Ovary (tissue), 7 donors: ENCODE measurements at regions not wholly inside any gene's neighbourhood (a gene's known extent, or its start where the extent isn't known, plus 50 kb on each side); places are given as distances from the start of the nearest gene placed in this dataset.
"Not testable (repeated sequence)": the region's sequence is repeated elsewhere in the genome, so short reads cannot be mapped to it uniquely, and the experiment has no call there.

Experiments
- DNase-seq, 5 donors: peaks; one replicate each; pipeline ENCODE4 v3.0.0-alpha.2; 2019 to 2020
- H3K27ac ChIP-seq, 2 donors: fragments of 200-600 bp; one replicate each; pipeline versions ENCODE4 v1.5.1 to v1.8.0; 2019 to 2022
- H3K27me3 ChIP-seq: fragments of 200-600 bp; one replicate; pipeline ENCODE4 v1.8.0; 2022
- H3K36me3 ChIP-seq: fragments of 200-600 bp; sonication (generic); one replicate; pipeline ENCODE4 v1.5.1; 2019
- H3K4me1 ChIP-seq: one replicate; pipeline ENCODE4 v1.8.1; 2013; ENCODE audit warnings: mild to moderate bottlenecking, moderate library complexity; ENCODE audit not compliant: insufficient read depth
- H3K4me3 ChIP-seq: fragments of 200-600 bp; sonication (generic); one replicate; pipeline ENCODE4 v1.5.1; 2017
- H3K9me3 ChIP-seq, 2 donors: fragments of 200-600 bp in 1 of 2; sonication (generic) in 1 of 2; one replicate each; pipeline versions ENCODE4 v1.5.1 to v1.8.1; 2013 to 2019; ENCODE audit warnings: mild to moderate bottlenecking in 1 of 2, moderate library complexity in 1 of 2
- CTCF ChIP-seq, 3 donors: fragments of 450-650 bp in 2 of 3; fragments of 200-600 bp in 1 of 3; IDR thresholded peaks; one replicate each; pipeline versions ENCODE4 v1.5.1 to v1.8.0; 2016 to 2022; ENCODE audit warnings: antibody characterized with exemption in 3 of 3, mild to moderate bottlenecking in 1 of 3
- EP300 ChIP-seq: sonication (generic); formaldehyde crosslinking; IDR thresholded peaks from one replicate; pipeline ENCODE4 v1.6.1; 2017; ENCODE audit warnings: antibody characterized with exemption
- POLR2A ChIP-seq: fragments of 450-650 bp; IDR thresholded peaks from one replicate; pipeline ENCODE4 v1.6.1; 2017; ENCODE audit warnings: antibody characterized with exemption, mild to moderate bottlenecking, moderate library complexity
- WGBS, 3 donors: extraction: QIAGEN DNeasy Blood & Tissue Kit in 1 of 3; methylation state at CpG; one replicate each; pipeline versions ENCODE4 v1.1.5 to v1.1.7; 2013 to 2017; 5-methylcytosine and 5-hydroxymethylcytosine counted together
- intact Hi-C, 4 donors: fragments of 100-400 bp; cut with DNase I; formaldehyde crosslinking; loops; one replicate each; pipeline versions ENCODE4 v1.11.0 to v1.15.1; 2022 to 2023
- donor health status: DM: no; HTN: no; CAD: no; lungs with moderate emphysema.
- donor health status: DM: no; HTN: no; CAD: no.
- donor health status: Bipolar disorder and iron deficiency.
- donor health status: DM: no; HTN: no; CAD: no.
- donor health status: DM: yes; HTN: yes; CAD: no.

DNA sequence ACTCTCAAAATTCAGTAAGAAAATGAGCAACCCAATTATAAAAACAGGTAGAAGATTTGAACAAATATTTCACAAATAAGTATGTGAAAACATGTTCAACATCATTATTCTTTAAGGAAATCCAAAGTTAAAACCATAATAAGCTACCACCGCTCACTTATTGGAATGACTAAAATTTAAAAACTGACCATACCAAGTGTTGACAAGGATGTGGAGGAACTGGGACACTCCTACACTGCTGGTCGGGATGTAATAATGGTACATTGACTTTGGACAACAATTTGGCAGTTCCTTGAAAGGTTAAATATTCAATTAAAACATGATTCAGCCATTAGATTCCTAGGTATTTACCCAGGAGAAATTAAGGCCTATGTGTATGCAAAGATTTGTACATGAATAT, 336.5 kb downstream of the IRS1 start:
- intact Hi-C loops, result no loop called here
- H3K4me1 ChIP-seq, result no peaks in the 10 kb centered on the region
- H3K27me3 ChIP-seq, result no peaks in the 10 kb centered on the region
- H3K9me3 ChIP-seq, result no peaks in the 10 kb centered on the region
- TF ChIP-seq POLR2A (no peak), CTCF (IDR thresholded peaks at IDR 0.05) (no peak), EP300 (no peak)
- 95 to 96% (median 95%) methylated on average over 2 of the region's 2 CpGs for WGBS, 3 donors
- no peak overlapping the region for H3K4me3 ChIP-seq
- no peaks in the 10 kb centered on the region for H3K36me3 ChIP-seq
- DNase-seq, result no peak
- H3K27ac ChIP-seq, result no peak overlapping the region

DNA sequence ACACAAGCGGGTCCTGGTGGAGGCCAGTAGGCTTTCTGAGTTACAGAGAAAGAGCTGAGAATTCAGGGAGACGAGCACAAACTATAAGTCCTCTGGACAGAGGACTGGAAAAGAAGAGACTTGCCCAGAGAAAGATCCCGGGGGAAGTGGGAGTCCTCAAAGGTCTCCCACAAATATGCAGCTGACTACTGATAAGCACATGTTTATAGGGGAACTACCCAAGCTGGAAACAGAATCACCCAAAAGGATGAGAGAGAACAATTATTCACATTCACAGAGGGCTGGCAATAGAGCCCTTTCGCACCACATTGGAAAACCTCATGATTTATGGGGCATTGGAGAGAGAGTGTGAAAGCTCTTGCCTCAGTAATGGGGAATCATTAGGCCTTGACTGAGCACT, 337.6 kb downstream of the IRS1 start:
- no peak for DNase-seq
- Histone ChIP-seq H3K27me3 (no peaks in the 10 kb centered on the region), H3K4me1 (no peaks in the 10 kb centered on the region), H3K36me3 (no peaks in the 10 kb centered on the region), H3K27ac (no peak overlapping the region), H3K9me3 (no peaks in the 10 kb centered on the region), H3K4me3 (no peak overlapping the region)
- 36 to 44% (median 36%) methylated on average over 4 of the region's 4 CpGs for WGBS, 3 donors
- TF ChIP-seq EP300, result no peak
- no peak for TF ChIP-seq CTCF (IDR thresholded peaks at IDR 0.05)
- no peak for TF ChIP-seq POLR2A
- intact Hi-C loops, result loop anchor here in 1 of 4 donors (1.0 kb wide), 1 partner anchor 20 kb away; no protein-coding TSS in a partner anchor

GRCh38 chr2:226456144-226456543, 343.5 kb downstream of the IRS1 start:
- H3K9me3 ChIP-seq, H3K27ac ChIP-seq, H3K36me3 ChIP-seq, DNase-seq, H3K27me3 ChIP-seq, H3K4me3 ChIP-seq, intact Hi-C loops, H3K4me1 ChIP-seq: not testable (repeated sequence)
- 95 to 100% (median 98%) methylated on average over 1 of the region's 1 CpG for WGBS, 3 donors

DNA sequence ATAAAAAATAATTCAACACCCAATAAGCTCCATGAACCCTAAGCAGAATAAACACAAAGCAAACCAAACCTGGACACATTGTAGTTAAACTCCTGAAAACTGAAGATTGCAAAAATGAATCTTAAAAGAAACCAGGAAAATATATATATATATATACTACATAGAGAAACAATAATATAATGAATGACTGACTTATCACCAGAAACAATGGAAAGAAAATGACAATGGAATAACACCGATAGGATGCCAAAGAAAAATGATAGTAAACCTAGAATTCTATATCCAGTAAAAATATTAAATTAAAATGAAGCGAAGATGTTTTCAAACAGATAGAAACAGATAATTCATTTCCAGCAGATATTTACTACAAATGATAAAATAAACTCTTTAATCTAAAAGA, 346.9 kb downstream of the IRS1 start:
- Histone ChIP-seq H3K9me3 (no peaks in the 10 kb centered on the region), H3K27ac (no peak overlapping the region), H3K36me3 (no peaks in the 10 kb centered on the region), H3K4me1 (no peaks in the 10 kb centered on the region), H3K27me3 (no peaks in the 10 kb centered on the region), H3K4me3 (no peak overlapping the region)
- 74 to 100% (median 94%) methylated on average over 2 of the region's 2 CpGs for WGBS, 3 donors
- intact Hi-C loops, result no loop called here
- TF ChIP-seq CTCF (IDR thresholded peaks at IDR 0.05), result no peak
- no peak for TF ChIP-seq EP300
- no peak for TF ChIP-seq POLR2A
- DNase-seq, result no peak

DNA sequence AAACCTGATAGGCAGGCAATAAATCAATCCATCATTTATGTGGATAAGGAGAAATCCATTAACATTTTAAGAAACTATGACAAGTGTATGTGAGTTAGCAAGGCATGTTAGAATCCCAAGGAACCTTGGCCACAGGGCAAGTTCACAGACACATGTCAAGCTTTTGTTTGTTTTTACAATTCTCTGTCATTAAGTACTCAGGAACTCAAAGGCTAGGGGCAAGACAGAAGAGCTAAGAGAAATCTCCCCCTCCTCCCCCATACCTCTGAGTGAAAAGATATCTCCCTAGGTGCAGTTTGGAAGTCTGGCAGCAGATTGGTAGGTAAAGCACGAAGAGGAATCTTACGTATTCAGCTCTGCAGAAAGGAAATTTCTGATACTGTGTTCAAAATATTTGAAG, 348.1 kb downstream of the IRS1 start:
- TF ChIP-seq CTCF (IDR thresholded peaks at IDR 0.05) (no peak), POLR2A (no peak), EP300 (no peak)
- WGBS, 3 donors, result 91 to 96% (median 92%) methylated on average over 2 of the region's 2 CpGs
- no peaks in the 10 kb centered on the region for H3K36me3 ChIP-seq
- H3K27me3 ChIP-seq, result no peaks in the 10 kb centered on the region
- intact Hi-C loops, result no loop called here
- H3K9me3 ChIP-seq, result no peaks in the 10 kb centered on the region
- no peaks in the 10 kb centered on the region for H3K4me1 ChIP-seq
- no peak overlapping the region for H3K4me3 ChIP-seq
- DNase-seq, result no peak
- no peak overlapping the region for H3K27ac ChIP-seq
